Ascending aorta (tissue), 2 donors: ENCODE measurements at regions not wholly inside any gene's neighbourhood (a gene's known extent, or its start where the extent isn't known, plus 50 kb on each side); places are given as distances from the start of the nearest gene placed in this dataset.
A peak's percentile ranks its signal among the peaks of the same experiment; 100 is the strongest.

ENCODE experiments used
- DNase-seq, 2 donors: peaks; one replicate each; pipeline ENCODE4 v3.0.0-alpha.2; 2019; ENCODE audit warnings: low spot score in 2 of 2
- H3K27ac ChIP-seq, 2 donors: fragments of 200-600 bp; sonication (generic); one replicate each; pipeline ENCODE4 v1.5.1; 2016 to 2017; ENCODE audit warnings: mild to moderate bottlenecking in 1 of 2
- H3K27me3 ChIP-seq: fragments of 200-600 bp; sonication (generic); one replicate; pipeline ENCODE4 v1.5.1; 2017
- H3K36me3 ChIP-seq, 2 donors: fragments of 200-600 bp; sonication (generic); one replicate each; pipeline ENCODE4 v1.5.1; 2016
- H3K4me1 ChIP-seq, 2 donors: fragments of 200-600 bp; sonication (generic); one replicate each; pipeline ENCODE4 v1.5.1; 2016 to 2017; ENCODE audit warnings: mild to moderate bottlenecking in 1 of 2
- H3K4me3 ChIP-seq, 2 donors: fragments of 200-600 bp; sonication (generic); one replicate each; pipeline ENCODE4 v1.5.1; 2016 to 2017; ENCODE audit warnings: mild to moderate bottlenecking in 1 of 2
- H3K9me3 ChIP-seq, 2 donors: fragments of 200-600 bp; sonication (generic); one replicate each; pipeline ENCODE4 v1.5.1; 2016
- CTCF ChIP-seq, 3 experiments: fragments of 200-600 bp in 2 of 3; fragments of 450-650 bp in 1 of 3; sonication (generic) in 2 of 3; IDR thresholded peaks; one replicate each; pipeline ENCODE4 v1.5.1; 2016 to 2019; ENCODE audit warnings: antibody characterized with exemption in 3 of 3, mild to moderate bottlenecking in 1 of 3, moderate library complexity in 1 of 3
- intact Hi-C: fragments of 100-400 bp; cut with DNase I; formaldehyde crosslinking; loops from one replicate; pipeline ENCODE4 v1.15.1; 2023

- H3K36me3 ChIP-seq: no peaks in the 10 kb centered on the region
- DNase-seq: peak in 1 of 2 donors; percentile 25
- no peaks in the 10 kb centered on the region for H3K9me3 ChIP-seq
- no peak for TF ChIP-seq CTCF (IDR thresholded peaks at IDR 0.05)
- H3K27me3 ChIP-seq: no peaks in the 10 kb centered on the region
- no peak overlapping the region for H3K27ac ChIP-seq
- H3K4me1 ChIP-seq: no peaks in the 10 kb centered on the region
- intact Hi-C loops: no loop called here
- H3K4me3 ChIP-seq: no peak overlapping the region
Measured at GRCh38 chr10:131691481-131692090, 209.2 kb upstream of the PPP2R2D start.

- intact Hi-C loops: no loop called here
- TF ChIP-seq CTCF (IDR thresholded peaks at IDR 0.05): no peak
- Histone ChIP-seq H3K27me3 (no peaks in the 10 kb centered on the region), H3K4me1 (no peaks in the 10 kb centered on the region), H3K27ac (no peak overlapping the region), H3K36me3 (no peaks in the 10 kb centered on the region), H3K4me3 (no peak overlapping the region), H3K9me3 (no peaks in the 10 kb centered on the region)
- DNase-seq: peak in 1 of 2 donors; percentile 37
Measured at GRCh38 chr10:131692176-131692575, 208.6 kb upstream of the PPP2R2D start.

- H3K9me3 ChIP-seq: no peaks in the 10 kb centered on the region
- DNase-seq: peak in 1 of 2 donors; percentile 28
- TF ChIP-seq CTCF (IDR thresholded peaks at IDR 0.05): no peak
- no peak overlapping the region for H3K27ac ChIP-seq
- no peaks in the 10 kb centered on the region for H3K27me3 ChIP-seq
- no peaks in the 10 kb centered on the region for H3K4me1 ChIP-seq
- intact Hi-C loops: no loop called here
- no peak overlapping the region for H3K4me3 ChIP-seq
- no peaks in the 10 kb centered on the region for H3K36me3 ChIP-seq
Measured at GRCh38 chr10:131692686-131693334, 208.0 kb upstream of the PPP2R2D start.

- TF ChIP-seq CTCF (IDR thresholded peaks at IDR 0.05): no peak
- Histone ChIP-seq H3K27ac (no peak overlapping the region), H3K4me1 (no peaks in the 10 kb centered on the region), H3K36me3 (no peaks in the 10 kb centered on the region), H3K27me3 (no peaks in the 10 kb centered on the region), H3K9me3 (no peaks in the 10 kb centered on the region), H3K4me3 (no peak overlapping the region)
- intact Hi-C loops: no loop called here
- DNase-seq: no peak
Measured at GRCh38 chr10:131693766-131694165, 207.0 kb upstream of the PPP2R2D start.

- TF ChIP-seq CTCF (IDR thresholded peaks at IDR 0.05): no peak
- intact Hi-C loops: no loop called here
- H3K4me3 ChIP-seq: no peak overlapping the region
- H3K4me1 ChIP-seq: no peaks in the 10 kb centered on the region
- DNase-seq: peak in 1 of 2 donors; percentile 22
- no peaks in the 10 kb centered on the region for H3K9me3 ChIP-seq
- H3K36me3 ChIP-seq: no peaks in the 10 kb centered on the region
- H3K27ac ChIP-seq: no peak overlapping the region
- H3K27me3 ChIP-seq: no peaks in the 10 kb centered on the region
Measured at GRCh38 chr10:131694168-131694780, 206.5 kb upstream of the PPP2R2D start.
